Globus pallidus (tissue), 1 donor: ENCODE measurements at regions not wholly inside any gene's neighbourhood (a gene's known extent, or its start where the extent isn't known, plus 50 kb on each side); places are given as distances from the start of the nearest gene placed in this dataset.
"Not testable (repeated sequence)": the region's sequence is repeated elsewhere in the genome, so short reads cannot be mapped to it uniquely, and the experiment has no call there.

Experiments used
- DNase-seq: peaks from one replicate; pipeline ENCODE4 v3.0.0-alpha.2; 2015; ENCODE audit warnings: low spot score

DNA sequence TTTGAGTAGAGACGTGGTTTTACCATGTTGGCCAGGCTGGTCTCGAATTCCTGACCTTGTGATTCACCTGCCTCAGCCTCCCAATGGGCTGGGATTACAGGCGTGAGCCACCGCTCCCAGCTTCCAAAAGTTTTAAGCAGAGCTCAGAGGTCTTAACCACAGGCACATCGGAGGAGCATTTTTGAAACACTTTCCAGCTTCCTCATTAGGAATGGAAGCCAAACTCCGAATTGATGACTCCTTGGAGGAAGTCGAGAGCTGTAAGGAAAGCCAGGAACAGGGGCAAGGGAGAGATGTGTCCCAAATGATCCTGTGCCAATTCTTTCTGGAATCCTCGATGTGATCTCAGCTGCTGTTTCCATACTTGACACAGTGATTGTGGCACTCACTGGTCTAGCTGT lies 56.2 kb upstream of the CCZ1B start:
- DNase-seq, result not testable (repeated sequence)

- not testable (repeated sequence) for DNase-seq
Measured at GRCh38 chr7:6883756-6884155, 57.7 kb upstream of the CCZ1B start.

DNA sequence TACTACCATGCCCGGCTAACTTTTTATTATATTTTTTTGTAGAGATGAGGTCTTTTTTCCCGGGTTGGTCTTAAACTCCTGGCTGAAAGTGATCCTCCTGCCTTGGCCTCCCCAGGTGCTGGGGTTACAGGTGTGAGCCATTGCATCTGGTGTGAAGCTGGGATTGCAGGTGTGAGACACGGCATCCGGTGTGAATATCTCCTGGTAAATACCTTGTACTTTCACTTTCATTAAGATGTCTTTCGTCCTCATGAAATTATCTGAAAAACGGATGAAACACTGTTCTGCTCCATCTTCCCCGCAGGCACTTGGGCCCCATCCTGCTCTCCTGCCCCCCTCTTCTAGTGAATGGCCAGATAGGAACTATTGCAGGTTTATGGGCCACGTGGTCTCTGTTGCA lies 60.1 kb upstream of the CCZ1B start:
- DNase-seq, result no peak

DNA sequence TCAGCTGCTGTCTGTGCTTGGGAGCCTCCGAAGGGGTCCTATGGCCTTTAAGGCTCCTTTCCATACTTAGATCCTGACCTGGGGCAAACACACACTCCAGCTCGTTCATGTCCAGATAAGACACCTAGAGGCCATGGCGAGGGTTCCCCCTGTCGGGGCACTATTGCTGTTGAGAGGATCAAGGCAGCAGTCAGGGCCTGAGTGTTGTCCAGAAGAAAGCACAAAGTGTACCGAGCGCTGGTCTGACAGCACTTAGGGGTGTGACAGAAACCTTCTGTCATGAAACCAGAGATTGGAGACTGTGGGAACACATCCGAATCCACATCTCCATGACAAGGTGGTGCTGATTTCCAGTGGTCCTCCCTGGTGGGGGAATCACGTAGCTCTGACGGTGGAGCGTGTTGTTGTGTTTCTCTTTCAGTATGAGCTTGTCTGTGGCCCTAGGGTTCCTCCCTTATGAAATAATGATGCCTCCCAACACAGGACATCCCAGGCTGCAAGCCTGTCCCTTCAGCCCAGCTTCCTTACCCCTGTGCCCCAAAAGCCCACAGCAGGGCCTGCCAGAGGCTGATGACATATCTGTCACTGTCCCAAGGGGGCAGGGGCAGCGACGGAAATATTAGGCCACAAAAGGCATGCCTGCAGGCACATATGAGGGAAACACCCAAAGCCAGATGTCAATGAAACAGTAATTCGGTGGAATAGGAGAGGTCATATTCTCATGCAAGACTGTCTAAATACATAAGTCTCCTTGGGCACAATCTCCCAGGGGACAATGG lies 62.4 kb upstream of the CCZ1B start:
- not testable (repeated sequence) for DNase-seq

- no peak for DNase-seq
Measured at GRCh38 chr7:6889252-6889812, 63.3 kb upstream of the CCZ1B start.

DNA sequence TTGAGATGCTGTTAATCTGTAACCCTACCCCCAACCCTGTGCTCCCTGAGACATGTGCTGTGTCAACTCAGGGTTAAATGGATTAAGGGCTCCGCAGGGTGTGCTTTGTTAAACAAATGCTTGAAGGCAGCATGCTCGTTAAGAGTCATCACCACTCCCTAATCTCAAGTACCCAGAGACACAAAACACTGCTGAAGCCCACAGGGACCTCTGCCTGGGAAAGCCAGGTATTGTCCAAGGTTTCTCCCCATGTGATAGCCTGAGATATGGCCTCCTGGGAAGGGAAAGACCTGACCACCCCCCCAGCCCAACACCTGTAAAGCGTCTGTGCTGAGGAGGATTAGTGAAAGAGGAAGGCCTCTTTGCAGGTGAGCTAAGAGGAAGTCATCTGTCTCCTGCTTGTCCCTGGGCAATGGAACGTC lies 76.0 kb upstream of the CCZ1B start:
- not testable (repeated sequence) for DNase-seq

- DNase-seq, result not testable (repeated sequence)
Measured at GRCh38 chr7:6903289-6903688, 77.2 kb upstream of the CCZ1B start.

DNA sequence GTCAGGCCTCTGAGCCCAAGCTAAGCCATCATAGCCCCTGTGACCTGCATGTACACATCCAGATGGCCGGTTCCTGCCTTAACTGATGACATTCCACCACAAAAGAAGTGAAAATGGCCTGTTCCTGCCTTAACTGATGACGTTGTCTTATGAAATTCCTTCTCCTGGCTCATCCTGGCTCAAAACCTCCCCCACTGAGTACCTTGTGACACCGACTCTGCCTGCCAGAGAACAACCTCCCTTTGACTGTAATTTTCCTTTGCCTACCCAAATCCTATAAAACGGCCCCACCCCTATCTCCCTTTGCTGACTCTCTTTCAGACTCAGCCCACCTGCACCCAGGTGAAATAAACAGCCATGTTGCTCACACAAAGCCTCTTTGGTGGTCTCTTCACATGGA lies 77.7 kb upstream of the CCZ1B start:
- not testable (repeated sequence) for DNase-seq

DNA sequence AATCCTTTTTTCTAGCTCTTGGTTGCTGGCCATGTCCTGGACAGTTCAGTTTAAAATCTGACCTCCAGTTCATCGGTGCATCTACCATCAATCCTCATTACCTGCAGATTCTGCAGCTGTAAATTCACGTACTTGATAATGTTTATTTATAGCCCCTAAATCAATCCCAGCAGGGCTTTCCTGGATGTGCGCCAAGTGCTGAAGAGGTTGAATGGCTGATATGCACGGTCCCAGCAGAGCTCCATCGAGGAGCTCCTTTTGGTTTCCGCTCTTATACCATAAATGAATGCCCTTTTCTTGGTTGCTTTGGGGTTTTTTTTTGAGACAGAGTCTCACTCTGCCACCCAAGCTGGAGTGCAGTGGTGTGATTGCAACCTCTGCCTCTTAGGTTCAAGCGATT lies 91.2 kb upstream of the CCZ1B start:
- no peak for DNase-seq

GRCh38 chr7:6919169-6919568 lies 93.1 kb upstream of the CCZ1B start:
- not testable (repeated sequence) for DNase-seq

- DNase-seq, result not testable (repeated sequence)
Measured at GRCh38 chr7:6924523-6924922, 98.4 kb upstream of the CCZ1B start.

DNA sequence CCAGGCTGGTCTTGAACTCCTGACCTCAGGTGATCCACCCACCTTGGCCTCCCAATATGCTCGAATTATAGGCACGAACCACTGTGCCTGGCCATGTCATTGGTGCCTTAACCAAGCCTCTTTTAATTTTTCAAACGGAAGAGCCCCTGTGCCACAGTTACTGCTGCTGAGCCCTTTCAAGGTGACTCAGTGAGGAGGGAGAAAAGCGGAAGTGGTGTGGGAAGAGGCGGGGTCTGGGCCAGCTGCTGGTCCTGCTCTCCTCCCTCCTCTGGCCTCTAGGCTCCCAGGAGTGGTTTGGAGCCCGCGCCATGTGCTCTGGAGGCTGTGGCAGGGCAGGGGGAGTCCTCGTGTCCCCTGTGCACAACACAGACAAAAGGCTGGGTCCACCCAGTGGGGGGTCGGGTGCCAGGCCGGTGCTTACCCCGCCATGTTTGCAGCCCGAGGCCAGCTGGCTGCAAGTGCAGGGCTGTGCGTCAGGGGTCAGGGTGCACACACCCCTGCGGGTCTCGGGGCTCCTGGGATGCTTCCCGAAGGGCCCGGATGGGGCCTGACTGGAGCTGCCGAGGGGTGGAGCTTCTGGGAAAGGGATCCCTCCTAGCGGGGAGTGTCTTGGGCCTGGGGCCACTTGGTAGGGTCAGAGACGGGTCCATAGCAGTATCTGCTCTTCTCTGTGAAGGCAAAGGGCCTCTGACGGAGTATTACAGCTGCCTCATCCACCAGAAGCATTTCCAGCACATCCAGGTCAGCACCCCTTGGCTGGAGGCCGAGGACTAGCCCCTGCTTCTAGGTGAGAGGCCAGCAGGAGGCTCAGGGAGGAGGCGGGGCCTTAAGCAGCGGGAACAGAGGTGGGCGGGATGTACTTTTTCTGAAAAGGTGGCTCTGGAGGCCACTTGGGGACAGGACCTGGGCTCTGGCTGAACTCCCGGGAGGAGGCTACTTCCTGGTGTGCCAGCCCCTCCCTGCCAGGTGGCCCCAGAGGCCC lies 100.4 kb upstream of the CCZ1B start:
- not testable (repeated sequence) for DNase-seq

GRCh38 chr7:6927643-6928042 lies 101.6 kb upstream of the CCZ1B start:
- not testable (repeated sequence) for DNase-seq

DNA sequence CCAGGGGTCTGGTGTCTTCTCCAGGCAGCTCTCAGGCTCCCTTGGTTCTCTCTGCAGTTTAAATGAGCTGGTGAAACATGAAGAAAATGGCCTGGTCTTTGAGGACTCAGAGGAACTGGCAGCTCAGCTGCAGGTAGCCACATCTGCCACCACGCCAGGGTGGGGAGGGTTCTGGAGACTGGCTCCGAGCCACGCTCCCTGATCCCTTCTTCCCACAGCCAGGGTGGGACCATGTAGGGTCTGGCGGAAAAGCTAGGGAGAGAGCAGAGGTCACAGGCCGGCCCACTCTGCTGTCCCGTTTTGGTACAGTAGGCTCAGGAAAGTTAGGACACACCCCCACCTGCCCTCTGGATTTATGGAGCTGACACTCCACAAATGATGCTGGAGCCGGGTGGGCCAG lies 103.5 kb upstream of the CCZ1B start:
- DNase-seq, result not testable (repeated sequence)

DNA sequence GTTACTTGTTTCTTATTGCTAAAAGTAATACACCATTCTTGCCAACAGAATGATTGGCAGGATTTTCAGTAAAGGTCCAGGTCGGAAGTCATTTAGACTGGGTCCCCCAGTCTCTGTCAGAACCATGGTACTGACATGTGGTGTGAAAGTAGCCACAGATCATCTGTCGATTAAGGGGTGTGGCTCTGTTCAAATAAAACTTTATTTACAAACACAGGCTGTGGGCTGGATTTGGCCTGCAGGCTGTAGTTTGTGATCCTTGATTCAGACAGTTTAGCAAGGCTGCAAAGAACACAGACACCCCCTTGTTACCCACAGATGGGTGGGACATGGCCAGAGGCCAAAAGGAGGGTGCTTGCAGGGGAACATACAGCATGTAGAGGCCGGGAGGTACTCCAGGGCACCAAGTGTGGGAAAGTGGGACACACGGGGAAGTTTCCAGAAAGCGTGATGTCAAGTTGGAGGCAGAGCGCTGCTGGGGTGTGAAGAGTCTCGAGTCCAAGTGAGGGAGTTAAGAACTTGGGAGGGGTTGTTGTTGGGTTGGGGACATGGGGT lies 104.1 kb upstream of the CCZ1B start:
- DNase-seq, result not testable (repeated sequence)

DNA sequence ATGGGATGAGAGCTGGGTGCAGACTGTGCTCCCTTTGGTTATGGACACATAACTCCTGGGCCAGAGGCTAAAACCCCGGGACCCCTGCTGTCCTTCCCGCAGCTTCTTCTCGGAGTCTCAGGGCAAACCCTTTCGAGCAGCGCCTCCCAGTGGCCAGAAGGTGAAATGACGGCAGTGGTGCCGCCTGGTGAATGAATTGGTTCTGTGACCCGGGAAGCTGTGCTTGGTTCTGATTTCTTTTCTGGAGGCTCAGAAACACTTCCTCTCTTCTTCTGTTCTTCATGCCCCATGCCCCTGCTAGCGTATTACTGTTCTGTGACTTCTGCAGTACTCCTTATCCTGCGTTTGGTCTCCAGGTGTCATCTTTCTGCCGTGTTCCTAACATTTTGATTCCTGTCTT lies 104.7 kb upstream of the CCZ1B start:
- DNase-seq, result peak; percentile 13

DNA sequence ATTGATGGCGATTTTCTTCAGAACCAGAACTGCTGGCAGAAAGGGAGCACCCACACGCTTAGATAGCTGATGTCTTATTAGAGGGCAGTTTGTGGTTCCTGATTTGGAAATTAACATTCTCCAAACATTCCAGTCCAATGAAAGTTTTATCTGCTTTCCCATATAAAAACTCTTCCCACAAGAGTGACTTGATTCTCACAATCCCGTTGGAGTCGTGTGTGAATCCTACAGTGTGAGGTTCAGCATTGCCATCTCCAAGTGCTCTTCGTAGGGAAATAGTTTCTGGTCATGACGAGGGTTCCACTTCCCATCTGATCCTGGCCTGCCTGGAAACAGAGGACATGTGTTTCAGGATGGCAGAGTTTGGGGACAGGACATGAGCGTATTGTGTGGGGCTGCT lies 105.4 kb upstream of the CCZ1B start:
- DNase-seq, result not testable (repeated sequence)

GRCh38 chr7:6933954-6934632 lies 108.0 kb upstream of the CCZ1B start:
- not testable (repeated sequence) for DNase-seq

DNA sequence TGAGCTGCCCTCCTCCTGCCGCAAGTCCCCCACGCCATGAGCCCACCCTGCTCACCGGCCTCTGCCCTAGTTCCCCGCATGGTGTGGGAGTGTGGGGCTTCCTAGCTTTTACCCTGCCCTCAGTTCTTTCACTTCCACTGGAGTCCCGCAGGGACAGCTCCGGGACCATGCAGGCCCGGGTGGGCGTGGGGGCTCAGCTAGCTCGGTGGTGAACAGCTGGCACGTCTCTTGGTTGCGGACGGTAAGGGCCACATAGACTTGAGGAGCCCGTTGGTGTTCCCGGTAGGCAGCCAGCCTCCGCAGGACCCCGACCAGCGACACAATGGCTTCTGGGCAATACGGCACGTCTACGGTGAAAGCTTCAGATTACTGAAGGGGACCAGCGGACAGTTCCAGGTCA lies 108.9 kb upstream of the CCZ1B start:
- no peak for DNase-seq

DNA sequence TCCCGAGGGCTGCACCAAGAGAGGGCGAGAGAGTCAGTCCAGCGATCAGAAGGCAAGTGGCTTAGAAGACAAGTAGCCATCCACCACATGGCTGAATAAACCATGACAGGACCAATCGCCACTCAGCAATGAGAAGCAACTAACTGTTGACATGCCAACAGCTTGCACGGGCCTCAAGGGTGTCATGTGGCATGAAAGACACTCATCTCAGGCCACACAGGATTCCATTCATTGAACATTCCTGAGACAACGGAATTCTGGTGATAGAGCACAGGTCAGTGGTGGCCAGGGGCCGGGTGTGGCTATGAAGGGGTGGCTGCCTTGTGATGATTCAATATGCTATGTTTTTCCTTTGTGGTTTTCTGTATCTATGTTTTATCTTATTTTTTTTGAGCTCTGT lies 110.6 kb upstream of the CCZ1B start:
- DNase-seq, result not testable (repeated sequence)

DNA sequence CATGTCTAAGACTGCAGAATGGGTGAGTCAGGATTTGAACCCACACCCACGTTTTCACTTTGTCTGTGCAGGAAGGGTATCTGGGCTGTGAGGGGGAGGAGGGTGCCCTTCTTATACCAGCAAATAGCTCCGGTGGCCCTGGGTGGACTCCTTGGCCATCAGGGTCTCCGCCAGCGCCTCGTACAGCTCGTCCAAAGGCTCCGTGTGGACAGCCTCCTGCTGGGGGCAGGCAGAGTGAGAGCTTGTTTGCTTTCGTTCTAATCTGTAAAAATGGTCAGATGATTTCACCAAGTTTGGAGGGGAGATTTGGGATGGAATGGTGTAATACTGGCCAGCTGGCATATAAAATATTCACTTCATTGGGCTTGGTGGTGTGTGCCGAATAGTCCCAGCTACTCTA lies 111.7 kb upstream of the CCZ1B start:
- not testable (repeated sequence) for DNase-seq

DNA sequence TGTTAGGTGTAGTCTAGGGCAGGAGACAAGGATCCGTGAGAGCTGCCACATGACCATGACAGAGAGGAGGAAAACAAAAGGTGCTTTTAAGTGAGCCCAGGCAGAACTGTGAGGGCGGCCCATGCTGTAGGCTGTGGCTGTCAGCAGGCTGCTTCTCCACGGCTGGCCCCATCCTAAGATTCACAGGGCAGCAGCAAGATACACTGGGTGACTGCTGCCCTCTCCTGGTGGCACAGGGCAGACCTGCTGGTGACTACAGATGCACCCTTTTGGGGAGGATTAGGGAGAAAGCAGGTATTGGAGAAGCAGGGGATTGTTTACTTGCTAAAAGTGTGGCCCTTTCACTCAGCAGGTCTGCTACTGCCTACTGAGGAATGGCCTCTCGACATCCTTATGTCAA lies 112.2 kb upstream of the CCZ1B start:
- not testable (repeated sequence) for DNase-seq
